Left cardiac atrium (tissue), 4 donors: ENCODE measurements at regions not wholly inside any gene's neighbourhood (a gene's known extent, or its start where the extent isn't known, plus 50 kb on each side); places are given as distances from the start of the nearest gene placed in this dataset.
"Not testable (repeated sequence)": the region's sequence is repeated elsewhere in the genome, so short reads cannot be mapped to it uniquely, and the experiment has no call there.

Experiments used
- ATAC-seq, 2 donors: fragments of 200-7000 bp; cut with Tn5 transposase; one replicate each; pipeline ENCODE4 v1.9.1; 2020; ENCODE audit warnings: mild to moderate bottlenecking in 2 of 2, moderate library complexity in 2 of 2
- DNase-seq: peaks from one replicate; pipeline ENCODE4 v3.0.0-alpha.2; 2020
- intact Hi-C, 2 donors: fragments of 100-400 bp; cut with DNase I; formaldehyde crosslinking; loops; one replicate each; pipeline versions ENCODE4 v1.14.1 to v1.15.1; 2022 to 2023
- donor health status: DM: no; HTN: yes; CAD: no.
- donor health status: DM: no; HTN: yes; CAD: no; lungs with severe emphysema.
- donor health status: DM: yes; HTN: yes; CAD: no.
- donor health status: Dilated cardiomyopathy.

- peak in 1 of 2 donors; percentile 50 for ATAC-seq
- DNase-seq, intact Hi-C loops: not testable (repeated sequence)
Measured at GRCh38 chr17:26936645-26937044, 357.3 kb upstream of the WSB1 start.

- intact Hi-C loops, DNase-seq: not testable (repeated sequence)
- peak; percentile 59 to 75 for ATAC-seq
Measured at GRCh38 chr17:26937750-26938322, 356.1 kb upstream of the WSB1 start.

GRCh38 chr17:26939755-26940154 lies 354.2 kb upstream of the WSB1 start:
- DNase-seq, intact Hi-C loops, ATAC-seq: not testable (repeated sequence)

- ATAC-seq = peak in 1 of 2 donors; percentile 79
- intact Hi-C loops, DNase-seq: not testable (repeated sequence)
Measured at GRCh38 chr17:26940587-26940986, 353.3 kb upstream of the WSB1 start.

GRCh38 chr17:26962255-26963162 lies 331.4 kb upstream of the WSB1 start:
- intact Hi-C loops = no loop called here
- ATAC-seq (no peak), DNase-seq (no peak)

- no peak for ATAC-seq
- intact Hi-C loops = no loop called here
- no peak for DNase-seq
Measured at GRCh38 chr17:26963163-26963503, 330.8 kb upstream of the WSB1 start.

- intact Hi-C loops, ATAC-seq, DNase-seq: not testable (repeated sequence)
Measured at GRCh38 chr17:26965898-26966624, 327.9 kb upstream of the WSB1 start.

GRCh38 chr17:26966625-26967179 lies 327.2 kb upstream of the WSB1 start:
- intact Hi-C loops, ATAC-seq, DNase-seq: not testable (repeated sequence)

GRCh38 chr17:26981845-26982425 lies 312.0 kb upstream of the WSB1 start:
- ATAC-seq, DNase-seq, intact Hi-C loops: not testable (repeated sequence)

- ATAC-seq, intact Hi-C loops, DNase-seq: not testable (repeated sequence)
Measured at GRCh38 chr17:26982563-26982962, 311.4 kb upstream of the WSB1 start.

- ATAC-seq, intact Hi-C loops, DNase-seq: not testable (repeated sequence)
Measured at GRCh38 chr17:26987851-26988250, 306.1 kb upstream of the WSB1 start.

- ATAC-seq, intact Hi-C loops, DNase-seq: not testable (repeated sequence)
Measured at GRCh38 chr17:26994648-26995047, 299.3 kb upstream of the WSB1 start.

- DNase-seq, intact Hi-C loops, ATAC-seq: not testable (repeated sequence)
Measured at GRCh38 chr17:26996146-26996916, 297.6 kb upstream of the WSB1 start.

- intact Hi-C loops, DNase-seq, ATAC-seq: not testable (repeated sequence)
Measured at GRCh38 chr17:27007734-27008531, 286.0 kb upstream of the WSB1 start.

- no peak for ATAC-seq
- intact Hi-C loops = no loop called here
- DNase-seq = no peak
Measured at GRCh38 chr17:27009087-27009486, 284.8 kb upstream of the WSB1 start.

- ATAC-seq, intact Hi-C loops, DNase-seq: not testable (repeated sequence)
Measured at GRCh38 chr17:27010138-27010537, 283.8 kb upstream of the WSB1 start.

- intact Hi-C loops, ATAC-seq, DNase-seq: not testable (repeated sequence)
Measured at GRCh38 chr17:27030552-27030951, 263.4 kb upstream of the WSB1 start.
